Vagina (tissue), 2 donors: ENCODE measurements at regions not wholly inside any gene's neighbourhood (a gene's known extent, or its start where the extent isn't known, plus 50 kb on each side); places are given as distances from the start of the nearest gene placed in this dataset.

ENCODE experiments used
- CTCF ChIP-seq, 3 experiments: fragments of 450-650 bp in 2 of 3; fragments of 200-600 bp in 1 of 3; sonication (generic) in 1 of 3; IDR thresholded peaks; one replicate each; pipeline ENCODE4 v1.5.1; 2017 to 2019; ENCODE audit warnings: antibody characterized with exemption in 3 of 3, mild to moderate bottlenecking in 2 of 3, moderate library complexity in 2 of 3
- POLR2A ChIP-seq, 2 donors: fragments of 450-650 bp; IDR thresholded peaks; one replicate each; pipeline ENCODE4 v1.6.1; 2017; ENCODE audit warnings: antibody characterized with exemption in 2 of 2, mild to moderate bottlenecking in 2 of 2, moderate library complexity in 2 of 2
- POLR2AphosphoS5 ChIP-seq, 2 donors: sonication (generic); formaldehyde crosslinking; IDR thresholded peaks; one replicate each; pipeline ENCODE4 v1.9.0; 2017; ENCODE audit warnings: antibody characterized with exemption in 2 of 2, mild to moderate bottlenecking in 2 of 2, low read depth in 1 of 2; ENCODE audit not compliant: insufficient read depth in 1 of 2

- no peak for TF ChIP-seq CTCF (IDR thresholded peaks at IDR 0.05)
- TF ChIP-seq POLR2AphosphoS5 (IDR thresholded peaks at IDR 0.05; ENCODE audit: insufficient read depth in 1 of 2, low read depth in 1 of 2), result no peak
- TF ChIP-seq POLR2A (IDR thresholded peaks at IDR 0.05), result no peak
Measured at GRCh38 chr2:83933749-83934148, 525.3 kb downstream of the SUCLG1 start.
